ENCODE measurements at regions not wholly inside any gene's neighbourhood (a gene's known extent, or its start where the extent isn't known, plus 50 kb on each side); places are given as distances from the start of the nearest gene placed in this dataset.

DNA sequence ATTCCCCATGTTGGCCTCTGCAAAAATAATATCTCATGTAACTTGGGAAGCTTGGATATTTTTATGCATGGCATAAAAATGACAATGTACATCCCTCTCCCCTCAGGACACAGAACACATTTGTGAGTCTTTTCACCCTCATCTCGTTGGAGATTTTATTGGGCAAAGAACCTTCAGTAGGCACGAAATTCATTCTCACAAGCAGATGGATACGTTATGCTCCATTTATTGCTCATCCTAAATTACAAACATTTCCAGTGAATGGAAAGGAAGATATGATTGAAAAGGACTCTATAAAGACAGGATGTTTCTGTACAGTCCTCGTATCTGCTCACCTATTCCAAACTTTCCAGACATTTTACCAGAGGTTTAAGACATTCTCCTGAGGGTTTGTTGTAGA, 1175.8 kb downstream of the UQCRFS1 start:
- no peak for TF ChIP-seq ZNF274 (IDR thresholded peaks at IDR 0.05; ENCODE audit: low read depth, low read length)
- TF ChIP-seq SUZ12 (IDR thresholded peaks at IDR 0.05; ENCODE audit: extremely low read depth, insufficient read depth, insufficient read length), result no peak
- no peak for TF ChIP-seq YY1 (IDR thresholded peaks at IDR 0.05; ENCODE audit: insufficient read depth, insufficient read length)

Data from NT2/D1 (cell line).